Fibroblast of the aortic adventitia (primary cell): ENCODE measurements at regions not wholly inside any gene's neighbourhood (a gene's known extent, or its start where the extent isn't known, plus 50 kb on each side); places are given as distances from the start of the nearest gene placed in this dataset.

ENCODE experiments used
- DNase-seq: peaks from one replicate; pipeline ENCODE4 v3.0.0-alpha.2; 2010; ENCODE audit warnings: low read depth
- H3K4me3 ChIP-seq: 2 replicates; pipeline ENCODE4 v1.5.1; 2011; ENCODE audit warnings: low read depth, mild to moderate bottlenecking, control low read depth, low read length, moderate library complexity
- TF ChIP-seq, protein P1 (sequence below): IDR thresholded peaks from 2 replicates; pipeline ENCODE4 v1.5.1; 2011; ENCODE audit warnings: mild to moderate bottlenecking, low read length, control low read depth, inconsistent platforms; ENCODE audit not compliant: insufficient read depth

DNA sequence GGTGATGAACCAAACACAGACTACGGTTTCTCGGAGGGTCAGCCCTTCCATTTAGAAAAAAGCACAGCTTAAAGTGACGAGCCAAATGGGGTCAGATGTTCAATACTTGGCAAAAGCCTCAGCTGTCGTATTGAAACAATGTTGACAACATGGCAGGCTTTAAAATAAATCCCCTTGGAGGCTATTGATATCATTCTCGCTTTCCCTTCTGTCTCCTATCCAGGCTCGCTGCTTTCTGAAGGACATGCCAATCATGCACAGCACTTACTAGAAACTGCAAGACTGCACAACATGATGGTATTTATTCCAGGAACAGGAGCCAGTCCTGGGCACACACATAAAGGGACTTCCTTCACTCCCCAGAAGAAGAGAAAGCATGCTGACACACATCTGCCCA, 137.9 kb downstream of the SLC7A11 start:
- no peak overlapping the region for H3K4me3 ChIP-seq
- TF ChIP-seq, protein P1, sequence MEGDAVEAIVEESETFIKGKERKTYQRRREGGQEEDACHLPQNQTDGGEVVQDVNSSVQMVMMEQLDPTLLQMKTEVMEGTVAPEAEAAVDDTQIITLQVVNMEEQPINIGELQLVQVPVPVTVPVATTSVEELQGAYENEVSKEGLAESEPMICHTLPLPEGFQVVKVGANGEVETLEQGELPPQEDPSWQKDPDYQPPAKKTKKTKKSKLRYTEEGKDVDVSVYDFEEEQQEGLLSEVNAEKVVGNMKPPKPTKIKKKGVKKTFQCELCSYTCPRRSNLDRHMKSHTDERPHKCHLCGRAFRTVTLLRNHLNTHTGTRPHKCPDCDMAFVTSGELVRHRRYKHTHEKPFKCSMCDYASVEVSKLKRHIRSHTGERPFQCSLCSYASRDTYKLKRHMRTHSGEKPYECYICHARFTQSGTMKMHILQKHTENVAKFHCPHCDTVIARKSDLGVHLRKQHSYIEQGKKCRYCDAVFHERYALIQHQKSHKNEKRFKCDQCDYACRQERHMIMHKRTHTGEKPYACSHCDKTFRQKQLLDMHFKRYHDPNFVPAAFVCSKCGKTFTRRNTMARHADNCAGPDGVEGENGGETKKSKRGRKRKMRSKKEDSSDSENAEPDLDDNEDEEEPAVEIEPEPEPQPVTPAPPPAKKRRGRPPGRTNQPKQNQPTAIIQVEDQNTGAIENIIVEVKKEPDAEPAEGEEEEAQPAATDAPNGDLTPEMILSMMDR, result no peak
- no peak for DNase-seq

DNA sequence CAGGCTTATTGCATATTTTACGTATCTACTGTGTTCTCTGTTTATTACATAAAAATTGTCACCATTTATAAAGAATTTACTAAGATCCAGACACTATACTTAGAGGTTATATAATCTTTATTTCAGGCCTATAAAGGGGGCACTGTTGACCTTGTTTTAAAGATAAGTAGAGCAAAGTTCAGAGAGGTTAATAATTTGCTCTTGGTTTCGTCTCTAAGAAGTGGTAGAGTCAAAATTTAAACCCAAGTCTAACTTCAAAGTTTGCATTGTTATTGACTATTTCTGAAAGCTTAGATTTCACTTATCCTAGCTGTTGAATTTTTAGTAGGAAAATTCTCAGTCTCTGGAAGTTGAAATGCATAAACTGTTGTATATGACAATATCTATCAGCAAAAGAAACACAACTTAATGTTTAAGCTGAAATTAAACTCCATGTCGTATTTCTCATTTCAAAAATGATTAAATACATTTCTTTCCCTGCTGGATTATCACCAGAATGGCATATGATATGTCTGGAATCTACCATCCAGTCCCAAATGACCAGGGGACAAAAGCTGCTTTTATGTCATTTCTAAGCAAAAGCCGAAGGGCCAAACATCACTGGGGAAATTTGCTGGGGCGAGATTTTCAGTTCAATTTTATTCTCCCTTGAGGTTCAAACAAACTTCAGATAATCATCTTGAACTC, 138.4 kb downstream of the SLC7A11 start:
- no peak for DNase-seq
- no peak overlapping the region for H3K4me3 ChIP-seq
- TF ChIP-seq, protein P1, result no peak

DNA sequence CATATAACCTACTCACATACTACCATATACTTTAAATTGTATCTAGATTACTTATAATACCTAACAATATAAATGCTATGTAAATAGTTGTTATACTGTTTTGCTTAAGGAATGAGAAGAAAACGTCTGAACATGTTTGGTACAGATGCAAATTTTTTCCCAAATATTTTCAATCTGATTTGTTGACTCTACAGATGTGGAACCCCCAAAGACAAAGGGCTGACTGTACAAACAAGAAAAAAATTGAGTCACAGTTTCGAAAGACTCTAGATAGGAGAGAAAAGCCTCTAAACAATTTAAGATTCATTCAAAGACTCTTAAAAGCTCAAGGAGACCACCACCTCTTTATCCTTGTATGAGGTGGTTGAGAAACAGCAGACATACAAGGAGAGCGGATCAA, 142.8 kb downstream of the SLC7A11 start:
- no peak for DNase-seq
- TF ChIP-seq, protein P1, result no peak
- H3K4me3 ChIP-seq, result no peak overlapping the region

DNA sequence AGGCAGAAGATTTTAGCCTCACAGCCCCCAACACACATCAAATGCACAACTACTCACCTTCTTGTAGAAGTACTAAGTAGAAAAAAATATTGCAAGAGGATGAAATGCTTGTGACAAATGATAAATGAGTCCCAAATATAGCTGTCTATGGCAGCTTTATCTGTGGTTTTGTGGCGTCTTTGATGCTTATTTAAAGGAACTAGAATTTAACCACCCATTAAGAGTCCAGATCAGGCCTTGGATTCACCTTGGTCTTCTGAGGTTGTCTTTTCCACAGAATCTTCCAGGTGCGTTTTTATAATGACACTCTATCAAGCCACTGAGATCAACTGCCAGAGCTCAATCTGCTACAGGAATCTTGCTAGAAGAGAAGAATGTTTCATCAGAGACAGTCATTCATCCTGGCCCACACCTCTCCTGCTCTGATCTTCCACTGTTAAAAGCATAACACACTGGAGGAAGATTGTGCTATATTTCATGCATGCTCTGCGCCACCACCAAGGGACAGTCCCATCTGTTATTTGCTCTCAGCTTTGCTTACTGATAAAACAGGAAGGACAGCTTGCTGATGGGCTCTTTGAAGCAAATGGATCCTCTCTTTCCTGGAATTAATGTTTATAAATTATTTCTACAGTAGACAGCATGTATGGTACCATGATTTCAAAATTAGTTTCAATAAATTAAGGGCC, 144.1 kb downstream of the SLC7A11 start:
- DNase-seq, result no peak
- TF ChIP-seq, protein P1, result no peak
- H3K4me3 ChIP-seq, result no peak overlapping the region

DNA sequence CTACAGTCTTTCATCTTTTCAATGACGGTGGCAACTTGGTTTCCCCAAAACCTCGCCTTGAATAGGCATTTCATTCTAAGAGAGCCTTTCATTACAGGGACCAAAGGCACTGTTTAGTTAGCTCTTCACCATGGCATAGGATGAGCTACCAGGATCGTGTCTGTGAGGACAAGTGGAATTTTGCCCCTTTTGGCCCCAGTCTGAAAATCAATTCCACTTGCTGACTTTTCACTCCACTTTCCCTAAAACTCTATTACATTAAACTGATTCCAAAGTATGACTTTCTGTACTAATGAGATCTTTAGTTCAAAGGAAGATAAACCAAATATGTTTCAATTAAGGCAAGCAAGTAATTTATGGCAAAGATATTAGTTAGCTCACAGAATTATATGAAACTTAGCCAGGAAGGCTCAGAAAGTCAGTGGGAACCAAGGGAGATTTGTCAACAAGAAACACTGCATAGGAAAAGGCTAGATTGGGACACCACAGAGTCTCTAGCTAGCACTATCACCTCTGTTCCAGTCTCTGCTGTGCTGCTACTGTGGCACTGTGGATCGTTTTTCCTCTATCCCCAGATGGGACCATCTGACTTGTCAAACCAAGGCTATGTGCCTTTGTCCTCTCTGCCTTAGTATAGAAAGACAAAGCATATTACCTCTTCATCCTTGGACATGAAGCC, 145.6 kb downstream of the SLC7A11 start:
- no peak overlapping the region for H3K4me3 ChIP-seq
- no peak for DNase-seq
- TF ChIP-seq, protein P1, result no peak

- no peak for DNase-seq
- no peak overlapping the region for H3K4me3 ChIP-seq
- TF ChIP-seq, protein P1, result no peak
These were observed 146.8 kb downstream of the SLC7A11 start for GRCh38 chr4:138095378-138095777.
